ENCODE measurements at regions not wholly inside any gene's neighbourhood (a gene's known extent, or its start where the extent isn't known, plus 50 kb on each side); places are given as distances from the start of the nearest gene placed in this dataset.

DNA sequence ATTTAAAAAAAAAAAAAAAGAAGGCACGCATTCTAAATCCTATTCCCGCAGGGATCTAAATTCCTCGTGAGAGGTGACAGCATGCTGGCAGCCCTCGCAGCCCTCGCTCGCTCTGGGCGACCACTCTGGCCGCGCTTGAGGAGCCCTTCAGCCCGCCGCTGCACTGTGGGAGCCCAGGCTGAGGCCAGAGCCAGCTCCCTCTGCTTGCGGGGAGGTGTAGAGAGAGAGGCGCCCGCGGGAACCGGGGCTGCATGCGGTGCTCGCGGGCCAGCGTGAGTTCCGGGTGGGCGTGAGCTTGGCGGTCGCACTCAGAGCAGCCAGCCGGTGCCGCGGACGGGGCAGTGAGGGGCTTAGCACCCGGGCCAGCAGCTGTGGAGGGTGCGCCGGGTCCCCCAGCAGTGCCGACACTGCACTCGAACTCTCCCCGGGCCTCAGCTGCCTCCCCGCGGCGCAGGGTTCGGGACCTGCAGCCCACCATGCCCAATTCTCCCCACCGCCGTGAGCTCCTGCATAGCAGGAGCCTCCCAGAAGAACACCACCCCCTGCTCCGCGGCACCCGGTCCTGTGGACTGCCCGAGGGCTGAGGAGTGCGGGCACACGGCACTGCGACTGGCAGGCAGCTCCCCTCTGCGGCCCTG, 553.9 kb downstream of the LMO7 start (continued):
- TF ChIP-seq, protein P1, sequence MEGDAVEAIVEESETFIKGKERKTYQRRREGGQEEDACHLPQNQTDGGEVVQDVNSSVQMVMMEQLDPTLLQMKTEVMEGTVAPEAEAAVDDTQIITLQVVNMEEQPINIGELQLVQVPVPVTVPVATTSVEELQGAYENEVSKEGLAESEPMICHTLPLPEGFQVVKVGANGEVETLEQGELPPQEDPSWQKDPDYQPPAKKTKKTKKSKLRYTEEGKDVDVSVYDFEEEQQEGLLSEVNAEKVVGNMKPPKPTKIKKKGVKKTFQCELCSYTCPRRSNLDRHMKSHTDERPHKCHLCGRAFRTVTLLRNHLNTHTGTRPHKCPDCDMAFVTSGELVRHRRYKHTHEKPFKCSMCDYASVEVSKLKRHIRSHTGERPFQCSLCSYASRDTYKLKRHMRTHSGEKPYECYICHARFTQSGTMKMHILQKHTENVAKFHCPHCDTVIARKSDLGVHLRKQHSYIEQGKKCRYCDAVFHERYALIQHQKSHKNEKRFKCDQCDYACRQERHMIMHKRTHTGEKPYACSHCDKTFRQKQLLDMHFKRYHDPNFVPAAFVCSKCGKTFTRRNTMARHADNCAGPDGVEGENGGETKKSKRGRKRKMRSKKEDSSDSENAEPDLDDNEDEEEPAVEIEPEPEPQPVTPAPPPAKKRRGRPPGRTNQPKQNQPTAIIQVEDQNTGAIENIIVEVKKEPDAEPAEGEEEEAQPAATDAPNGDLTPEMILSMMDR (IDR thresholded peaks at IDR 0.05; ENCODE audit: control extremely low read depth in 1 of 3, insufficient read depth in 1 of 3, low read depth in 1 of 3, low read length in 3 of 3) = no peak
- TF ChIP-seq, protein P2, sequence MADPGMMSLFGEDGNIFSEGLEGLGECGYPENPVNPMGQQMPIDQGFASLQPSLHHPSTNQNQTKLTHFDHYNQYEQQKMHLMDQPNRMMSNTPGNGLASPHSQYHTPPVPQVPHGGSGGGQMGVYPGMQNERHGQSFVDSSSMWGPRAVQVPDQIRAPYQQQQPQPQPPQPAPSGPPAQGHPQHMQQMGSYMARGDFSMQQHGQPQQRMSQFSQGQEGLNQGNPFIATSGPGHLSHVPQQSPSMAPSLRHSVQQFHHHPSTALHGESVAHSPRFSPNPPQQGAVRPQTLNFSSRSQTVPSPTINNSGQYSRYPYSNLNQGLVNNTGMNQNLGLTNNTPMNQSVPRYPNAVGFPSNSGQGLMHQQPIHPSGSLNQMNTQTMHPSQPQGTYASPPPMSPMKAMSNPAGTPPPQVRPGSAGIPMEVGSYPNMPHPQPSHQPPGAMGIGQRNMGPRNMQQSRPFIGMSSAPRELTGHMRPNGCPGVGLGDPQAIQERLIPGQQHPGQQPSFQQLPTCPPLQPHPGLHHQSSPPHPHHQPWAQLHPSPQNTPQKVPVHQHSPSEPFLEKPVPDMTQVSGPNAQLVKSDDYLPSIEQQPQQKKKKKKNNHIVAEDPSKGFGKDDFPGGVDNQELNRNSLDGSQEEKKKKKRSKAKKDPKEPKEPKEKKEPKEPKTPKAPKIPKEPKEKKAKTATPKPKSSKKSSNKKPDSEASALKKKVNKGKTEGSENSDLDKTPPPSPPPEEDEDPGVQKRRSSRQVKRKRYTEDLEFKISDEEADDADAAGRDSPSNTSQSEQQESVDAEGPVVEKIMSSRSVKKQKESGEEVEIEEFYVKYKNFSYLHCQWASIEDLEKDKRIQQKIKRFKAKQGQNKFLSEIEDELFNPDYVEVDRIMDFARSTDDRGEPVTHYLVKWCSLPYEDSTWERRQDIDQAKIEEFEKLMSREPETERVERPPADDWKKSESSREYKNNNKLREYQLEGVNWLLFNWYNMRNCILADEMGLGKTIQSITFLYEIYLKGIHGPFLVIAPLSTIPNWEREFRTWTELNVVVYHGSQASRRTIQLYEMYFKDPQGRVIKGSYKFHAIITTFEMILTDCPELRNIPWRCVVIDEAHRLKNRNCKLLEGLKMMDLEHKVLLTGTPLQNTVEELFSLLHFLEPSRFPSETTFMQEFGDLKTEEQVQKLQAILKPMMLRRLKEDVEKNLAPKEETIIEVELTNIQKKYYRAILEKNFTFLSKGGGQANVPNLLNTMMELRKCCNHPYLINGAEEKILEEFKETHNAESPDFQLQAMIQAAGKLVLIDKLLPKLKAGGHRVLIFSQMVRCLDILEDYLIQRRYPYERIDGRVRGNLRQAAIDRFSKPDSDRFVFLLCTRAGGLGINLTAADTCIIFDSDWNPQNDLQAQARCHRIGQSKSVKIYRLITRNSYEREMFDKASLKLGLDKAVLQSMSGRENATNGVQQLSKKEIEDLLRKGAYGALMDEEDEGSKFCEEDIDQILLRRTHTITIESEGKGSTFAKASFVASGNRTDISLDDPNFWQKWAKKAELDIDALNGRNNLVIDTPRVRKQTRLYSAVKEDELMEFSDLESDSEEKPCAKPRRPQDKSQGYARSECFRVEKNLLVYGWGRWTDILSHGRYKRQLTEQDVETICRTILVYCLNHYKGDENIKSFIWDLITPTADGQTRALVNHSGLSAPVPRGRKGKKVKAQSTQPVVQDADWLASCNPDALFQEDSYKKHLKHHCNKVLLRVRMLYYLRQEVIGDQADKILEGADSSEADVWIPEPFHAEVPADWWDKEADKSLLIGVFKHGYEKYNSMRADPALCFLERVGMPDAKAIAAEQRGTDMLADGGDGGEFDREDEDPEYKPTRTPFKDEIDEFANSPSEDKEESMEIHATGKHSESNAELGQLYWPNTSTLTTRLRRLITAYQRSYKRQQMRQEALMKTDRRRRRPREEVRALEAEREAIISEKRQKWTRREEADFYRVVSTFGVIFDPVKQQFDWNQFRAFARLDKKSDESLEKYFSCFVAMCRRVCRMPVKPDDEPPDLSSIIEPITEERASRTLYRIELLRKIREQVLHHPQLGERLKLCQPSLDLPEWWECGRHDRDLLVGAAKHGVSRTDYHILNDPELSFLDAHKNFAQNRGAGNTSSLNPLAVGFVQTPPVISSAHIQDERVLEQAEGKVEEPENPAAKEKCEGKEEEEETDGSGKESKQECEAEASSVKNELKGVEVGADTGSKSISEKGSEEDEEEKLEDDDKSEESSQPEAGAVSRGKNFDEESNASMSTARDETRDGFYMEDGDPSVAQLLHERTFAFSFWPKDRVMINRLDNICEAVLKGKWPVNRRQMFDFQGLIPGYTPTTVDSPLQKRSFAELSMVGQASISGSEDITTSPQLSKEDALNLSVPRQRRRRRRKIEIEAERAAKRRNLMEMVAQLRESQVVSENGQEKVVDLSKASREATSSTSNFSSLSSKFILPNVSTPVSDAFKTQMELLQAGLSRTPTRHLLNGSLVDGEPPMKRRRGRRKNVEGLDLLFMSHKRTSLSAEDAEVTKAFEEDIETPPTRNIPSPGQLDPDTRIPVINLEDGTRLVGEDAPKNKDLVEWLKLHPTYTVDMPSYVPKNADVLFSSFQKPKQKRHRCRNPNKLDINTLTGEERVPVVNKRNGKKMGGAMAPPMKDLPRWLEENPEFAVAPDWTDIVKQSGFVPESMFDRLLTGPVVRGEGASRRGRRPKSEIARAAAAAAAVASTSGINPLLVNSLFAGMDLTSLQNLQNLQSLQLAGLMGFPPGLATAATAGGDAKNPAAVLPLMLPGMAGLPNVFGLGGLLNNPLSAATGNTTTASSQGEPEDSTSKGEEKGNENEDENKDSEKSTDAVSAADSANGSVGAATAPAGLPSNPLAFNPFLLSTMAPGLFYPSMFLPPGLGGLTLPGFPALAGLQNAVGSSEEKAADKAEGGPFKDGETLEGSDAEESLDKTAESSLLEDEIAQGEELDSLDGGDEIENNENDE (IDR thresholded peaks at IDR 0.05; ENCODE audit: insufficient replicate concordance, low read length) = no peak
- no peak for TF ChIP-seq GABPA (IDR thresholded peaks at IDR 0.05; ENCODE audit: borderline replicate concordance, insufficient read depth, low read length)

Measured in H1 (cell line).